ENCODE measurements at regions not wholly inside any gene's neighbourhood (a gene's known extent, or its start where the extent isn't known, plus 50 kb on each side); places are given as distances from the start of the nearest gene placed in this dataset.

GRCh38 chr11:11171854-11172253 is 181.2 kb downstream of the CSNK2A3 start:
- Histone ChIP-seq H3K27me3 (no peaks in the 10 kb centered on the region), H3K4me3 (no peak overlapping the region), H3K36me3 (no peaks in the 10 kb centered on the region), H3K27ac (peak overlapping the region in 1 of 5 donors; percentile 36), H3K9me3 (no peaks in the 10 kb centered on the region), H3K4me1 (peaks cover 0 to 12% (median 3%) of the 10 kb centered on the region in 4 donors)
- WGBS, 5 donors = 73 to 91% (median 80%) methylated on average over 1 of the region's 1 CpG
- no peak for DNase-seq
- TF ChIP-seq POLR2AphosphoS5 (IDR thresholded peaks at IDR 0.05) (no peak), POLR2A (IDR thresholded peaks at IDR 0.05) (no peak), CTCF (IDR thresholded peaks at IDR 0.05) (no peak), EP300 (IDR thresholded peaks at IDR 0.05) (no peak)
- intact Hi-C loops (cut with DNase I; ENCODE audit: low total_unique reads) = loop anchor here (10.0 kb wide), 1 partner anchor 173 kb away; no protein-coding TSS in a partner anchor

- Histone ChIP-seq H3K4me3 (no peak overlapping the region), H3K4me1 (peaks cover 0 to 12% (median 3%) of the 10 kb centered on the region in 4 donors), H3K9me3 (no peaks in the 10 kb centered on the region), H3K36me3 (no peaks in the 10 kb centered on the region), H3K27me3 (no peaks in the 10 kb centered on the region), H3K27ac (peak overlapping the region in 1 of 5 donors; percentile 36)
- intact Hi-C loops (cut with DNase I; ENCODE audit: low total_unique reads) = loop anchor here (10.0 kb wide), 1 partner anchor 174 kb away; no protein-coding TSS in a partner anchor
- 47 to 73% (median 72%) methylated on average over 3 of the region's 3 CpGs for WGBS, 5 donors
- DNase-seq = peak in 1 of 2 donors; percentile 34
- TF ChIP-seq POLR2A (IDR thresholded peaks at IDR 0.05) (no peak), CTCF (IDR thresholded peaks at IDR 0.05) (no peak), POLR2AphosphoS5 (IDR thresholded peaks at IDR 0.05) (no peak), EP300 (IDR thresholded peaks at IDR 0.05) (no peak)
Observed at GRCh38 chr11:11171285-11171684, 181.8 kb downstream of the CSNK2A3 start.

GRCh38 chr11:11170352-11171084 is 182.5 kb downstream of the CSNK2A3 start:
- peaks cover 0 to 12% (median 3%) of the 10 kb centered on the region in 4 donors for H3K4me1 ChIP-seq
- TF ChIP-seq POLR2AphosphoS5 (IDR thresholded peaks at IDR 0.05) (no peak), EP300 (IDR thresholded peaks at IDR 0.05) (no peak), CTCF (IDR thresholded peaks at IDR 0.05) (no peak), POLR2A (IDR thresholded peaks at IDR 0.05) (no peak)
- no peaks in the 10 kb centered on the region for H3K27me3 ChIP-seq
- WGBS, 5 donors = 75 to 88% (median 81%) methylated on average over 2 of the region's 2 CpGs
- DNase-seq = no peak
- H3K9me3 ChIP-seq = no peaks in the 10 kb centered on the region
- H3K4me3 ChIP-seq = no peak overlapping the region
- H3K36me3 ChIP-seq = no peaks in the 10 kb centered on the region
- H3K27ac ChIP-seq = no peak overlapping the region
- intact Hi-C loops (cut with DNase I; ENCODE audit: low total_unique reads) = loop anchor here (10.0 kb wide), 1 partner anchor 174 kb away; no protein-coding TSS in a partner anchor

- peaks cover 0 to 12% (median 3%) of the 10 kb centered on the region in 4 donors for H3K4me1 ChIP-seq
- intact Hi-C loops (cut with DNase I; ENCODE audit: low total_unique reads) = loop anchor here (10.0 kb wide), 1 partner anchor 175 kb away; no protein-coding TSS in a partner anchor
- no peak for DNase-seq
- H3K36me3 ChIP-seq = no peaks in the 10 kb centered on the region
- H3K4me3 ChIP-seq = no peak overlapping the region
- WGBS, 5 donors = 88 to 97% (median 90%) methylated on average over 4 of the region's 4 CpGs
- no peaks in the 10 kb centered on the region for H3K9me3 ChIP-seq
- no peak overlapping the region for H3K27ac ChIP-seq
- H3K27me3 ChIP-seq = no peaks in the 10 kb centered on the region
- TF ChIP-seq CTCF (IDR thresholded peaks at IDR 0.05) (no peak), POLR2AphosphoS5 (IDR thresholded peaks at IDR 0.05) (no peak), EP300 (IDR thresholded peaks at IDR 0.05) (no peak), POLR2A (IDR thresholded peaks at IDR 0.05) (no peak)
Observed at GRCh38 chr11:11169715-11170351, 183.2 kb downstream of the CSNK2A3 start.

Measured in stomach (tissue), 8 donors.